Inflammatory macrophage treated with lipopolysaccharide for 1 hour (primary cell): ENCODE measurements at regions not wholly inside any gene's neighbourhood (a gene's known extent, or its start where the extent isn't known, plus 50 kb on each side); places are given as distances from the start of the nearest gene placed in this dataset.
"Not testable (repeated sequence)": the region's sequence is repeated elsewhere in the genome, so short reads cannot be mapped to it uniquely, and the experiment has no call there.

ENCODE experiments used
- DNase-seq, 2 donors: peaks; one replicate each; pipeline ENCODE4 v3.0.0-alpha.2; 2020 to 2022

DNA sequence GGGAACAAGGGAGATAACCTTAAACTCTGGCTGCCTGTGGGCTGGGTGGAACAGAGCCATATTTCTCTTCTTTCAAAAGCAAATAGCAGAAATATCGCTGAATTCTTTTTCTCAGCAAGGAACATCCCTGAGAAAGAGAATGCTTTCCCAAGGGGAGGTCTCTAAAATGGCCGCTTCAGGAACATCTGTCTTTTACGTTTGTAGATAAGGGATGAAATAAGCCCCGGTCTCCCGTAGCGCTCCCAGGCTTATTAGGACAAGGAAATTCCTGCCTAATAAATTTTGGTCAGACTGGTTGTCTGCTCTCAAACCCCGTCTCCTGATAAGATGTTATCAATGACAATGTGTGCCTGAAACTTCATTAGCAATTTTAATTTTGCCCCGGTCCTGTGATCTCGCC is 340.6 kb upstream of the IGFBP3 start:
- DNase-seq: not testable (repeated sequence)

DNA sequence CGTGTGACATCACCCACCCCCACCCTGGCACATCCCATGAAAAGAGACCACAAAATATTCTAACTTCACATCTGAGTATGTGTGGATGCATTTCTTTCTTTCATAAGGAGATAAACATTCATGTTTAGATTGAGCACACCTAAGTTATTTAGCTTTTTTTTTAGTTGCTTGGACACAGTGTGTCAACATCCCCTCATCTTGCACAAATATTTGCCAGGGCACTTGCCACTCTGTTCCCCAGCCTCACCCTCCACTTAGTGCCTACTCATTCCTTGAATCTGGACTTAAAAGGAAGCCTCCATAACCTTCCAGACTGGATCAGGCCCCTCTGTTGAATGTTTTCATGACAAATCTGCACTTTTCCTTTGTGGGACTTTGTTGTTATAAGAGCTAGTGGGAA is 338.9 kb upstream of the IGFBP3 start:
- no peak for DNase-seq

DNA sequence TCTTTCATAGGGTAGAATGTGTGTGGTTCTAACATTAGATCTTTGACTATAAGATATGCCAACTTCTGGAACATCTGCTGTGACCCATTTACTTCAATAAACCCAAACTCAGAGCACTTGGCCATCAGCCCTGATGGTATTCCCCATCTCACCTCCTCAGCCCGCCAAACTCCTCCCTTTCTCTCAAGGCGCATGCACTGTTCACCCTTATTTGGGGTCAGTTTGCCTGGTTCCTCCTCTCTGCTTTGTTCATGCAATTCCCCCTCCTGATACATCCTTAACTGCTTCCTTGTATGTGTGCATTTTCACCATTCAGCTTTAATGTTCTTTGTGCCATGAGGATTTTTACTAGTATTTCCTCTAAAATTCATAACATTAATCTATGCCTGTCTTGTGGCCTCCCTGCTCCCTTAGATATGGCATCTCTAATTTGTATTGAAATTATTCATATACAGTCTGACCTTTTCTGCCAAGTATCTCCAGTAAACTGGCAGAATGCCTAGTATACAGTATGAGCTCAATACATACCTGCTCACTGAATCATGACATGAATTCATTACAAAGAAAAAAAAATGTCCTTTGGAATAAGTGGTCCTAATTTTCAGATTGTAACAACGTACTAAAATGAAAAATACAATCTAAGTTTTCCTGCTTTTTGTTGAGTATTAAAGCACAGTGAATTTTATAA is 336.8 kb upstream of the IGFBP3 start:
- no peak for DNase-seq

DNA sequence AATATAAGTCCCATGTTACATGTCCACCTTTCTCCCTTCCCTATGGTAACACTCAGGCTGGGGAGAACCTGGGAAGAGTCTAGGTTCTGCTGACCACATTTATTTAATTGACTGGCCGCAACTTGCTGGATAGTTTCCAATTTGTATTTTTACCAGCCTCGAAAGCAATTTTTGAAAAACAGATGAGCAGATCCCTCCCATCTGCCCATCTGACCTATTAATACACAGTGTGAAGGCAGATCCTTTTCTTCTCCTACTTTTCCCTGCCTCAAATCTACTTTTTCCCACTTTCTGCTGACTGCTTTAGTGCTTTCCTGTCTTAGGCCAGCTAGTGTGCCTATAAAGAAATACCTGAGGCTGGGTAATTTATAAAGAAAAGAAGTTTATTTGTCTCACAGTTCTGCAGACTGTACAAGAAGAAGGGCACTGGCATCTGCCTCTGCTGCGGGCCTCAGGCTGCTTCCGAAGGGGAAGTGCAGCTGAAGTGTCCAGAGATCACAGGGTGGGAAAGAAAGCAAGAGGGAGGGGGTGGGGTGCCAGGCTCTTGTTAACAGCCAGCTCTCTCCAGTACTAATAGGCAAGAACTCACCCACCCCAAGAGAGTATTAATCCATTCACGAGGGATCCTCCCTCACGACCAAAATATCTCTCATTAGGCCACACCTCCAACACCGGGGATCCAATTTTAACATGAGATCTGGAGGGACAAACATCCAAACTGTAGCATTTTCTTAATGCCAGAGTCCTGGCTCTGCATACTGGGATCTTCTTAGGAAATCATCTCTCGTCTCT is 336.0 kb upstream of the IGFBP3 start:
- no peak for DNase-seq

DNA sequence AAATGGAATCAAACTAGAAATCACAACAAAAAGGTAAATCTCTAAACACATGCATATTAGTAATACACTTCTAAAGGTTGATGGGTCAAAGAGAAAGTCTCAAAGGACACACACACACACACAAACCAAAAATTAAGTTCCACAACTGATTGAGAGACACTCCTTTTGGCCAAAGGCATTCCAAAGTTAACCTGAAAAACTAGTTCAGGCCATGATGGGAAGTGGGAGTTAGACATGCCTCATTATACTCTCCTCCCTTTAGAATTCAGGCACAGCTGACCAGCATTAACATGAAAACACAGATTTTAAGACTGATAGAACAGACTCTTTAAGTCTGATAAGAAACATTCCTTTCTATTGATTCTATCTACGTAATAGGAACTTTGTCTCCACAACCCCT is 332.4 kb upstream of the IGFBP3 start:
- no peak for DNase-seq

DNA sequence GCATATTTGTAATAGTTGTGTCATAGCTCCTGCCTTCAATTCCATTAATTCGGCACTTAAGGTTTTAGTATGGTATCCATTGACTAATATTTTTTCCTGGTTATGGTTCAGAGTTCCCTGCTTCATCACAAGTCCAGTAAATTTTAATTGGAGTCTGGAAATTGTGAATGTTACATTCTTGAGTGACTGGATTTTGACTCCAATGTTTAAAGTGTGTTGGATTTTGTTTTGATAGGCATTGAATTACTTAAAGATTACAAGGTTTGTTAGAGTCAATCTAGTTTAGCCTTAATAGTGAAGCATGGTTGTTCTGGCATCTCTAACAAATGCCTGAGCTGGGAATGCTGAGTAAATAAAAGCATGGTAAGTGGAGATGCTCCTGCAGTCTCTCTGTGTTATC is 326.6 kb upstream of the IGFBP3 start:
- no peak for DNase-seq

DNA sequence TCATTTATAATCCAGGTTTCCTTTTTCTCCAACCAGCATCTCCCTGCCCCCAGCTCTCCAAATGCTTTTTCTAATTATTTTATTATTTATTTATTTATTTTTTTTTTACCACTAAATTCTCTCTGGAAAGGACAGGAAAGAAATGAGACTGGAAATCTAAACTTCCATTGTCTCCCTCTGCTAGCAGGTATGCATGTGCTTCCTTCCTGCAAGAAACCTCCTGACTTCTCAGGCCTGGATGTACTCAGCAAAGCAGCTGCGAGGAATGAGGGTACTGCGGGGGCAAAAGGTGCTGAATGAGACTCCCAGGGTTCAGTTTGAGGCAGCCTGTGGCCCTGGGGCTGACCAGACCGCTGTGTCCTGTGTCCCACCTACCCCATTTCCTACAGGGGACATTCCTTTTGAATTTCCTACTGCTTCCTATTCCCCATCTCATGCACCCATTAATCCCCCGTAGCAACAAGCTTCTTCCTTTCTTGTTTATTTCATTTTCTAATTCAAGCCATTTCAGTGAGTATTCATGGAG is 324.6 kb upstream of the IGFBP3 start:
- DNase-seq: no peak

DNA sequence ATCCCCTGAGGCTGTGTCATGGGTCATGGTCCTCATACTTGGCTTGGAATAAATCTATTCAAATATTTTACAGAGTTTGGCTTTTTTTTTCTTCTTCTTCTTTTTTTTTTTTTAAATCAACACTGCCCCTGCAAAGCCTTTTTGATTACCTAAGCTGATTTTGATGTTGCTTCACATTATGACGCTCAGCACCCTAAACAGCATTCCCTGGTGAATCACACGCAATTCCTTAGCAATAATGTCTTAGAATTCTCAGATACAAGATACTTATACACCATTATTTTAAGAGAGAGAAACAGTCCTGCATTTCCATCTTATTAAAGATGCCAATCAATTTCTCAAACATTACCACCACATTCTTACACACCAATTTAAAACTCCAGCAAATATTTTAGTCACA is 323.7 kb upstream of the IGFBP3 start:
- no peak for DNase-seq

DNA sequence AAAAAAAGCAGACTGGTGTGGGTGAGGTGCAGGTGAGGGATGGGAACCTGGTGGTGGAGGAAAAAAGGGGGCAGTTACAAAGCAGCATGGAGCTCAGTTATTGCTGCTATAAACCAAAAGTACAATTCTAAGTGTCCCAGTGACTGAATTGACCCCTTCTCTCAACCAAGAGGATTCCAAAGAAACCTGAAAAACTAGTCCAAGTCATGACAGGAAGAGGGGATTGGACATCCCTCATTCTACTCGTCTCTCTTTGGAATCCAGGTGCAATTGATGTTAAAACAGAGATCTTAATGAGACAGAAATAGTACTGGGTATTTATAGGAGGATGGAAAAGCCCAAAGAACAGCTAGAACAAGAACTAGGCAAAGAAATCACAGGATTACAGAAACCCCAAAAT is 322.3 kb upstream of the IGFBP3 start:
- no peak for DNase-seq

DNA sequence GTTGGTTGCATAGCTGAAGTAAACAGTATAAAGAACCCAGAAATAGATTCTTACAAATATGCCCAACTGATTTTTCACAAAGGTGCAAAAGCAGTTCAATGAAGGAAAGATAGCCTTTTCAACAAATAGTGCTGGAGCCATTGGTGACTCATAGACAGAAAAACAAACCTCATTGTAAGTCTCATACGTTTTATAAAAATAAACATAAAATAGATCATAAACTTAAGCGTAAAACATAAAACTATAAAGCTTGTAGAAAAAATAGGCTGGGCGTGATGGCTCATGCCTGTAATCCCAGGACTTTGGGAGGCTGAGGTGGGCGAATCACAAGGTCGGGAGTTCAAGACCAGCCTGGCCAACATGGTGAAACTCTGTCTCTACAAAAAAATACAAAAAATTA is 318.8 kb upstream of the IGFBP3 start:
- DNase-seq: no peak

DNA sequence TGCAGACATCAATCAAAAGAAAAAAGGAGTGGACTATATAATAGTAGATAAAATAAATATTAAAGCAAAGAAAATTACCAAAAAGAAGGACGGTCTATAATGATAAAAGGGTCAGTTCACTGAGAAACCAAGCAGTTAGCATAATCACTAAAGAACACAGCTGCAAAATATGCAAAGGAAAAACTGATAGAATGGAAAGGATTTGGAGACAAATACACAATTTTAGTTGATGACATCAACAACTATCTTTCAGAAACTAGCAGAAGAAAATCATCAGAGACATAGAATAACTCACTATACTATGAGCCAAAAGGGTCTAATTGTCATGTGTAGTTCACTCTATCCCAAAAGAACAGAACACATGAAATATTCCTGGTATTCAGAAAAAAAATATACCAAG is 316.4 kb upstream of the IGFBP3 start:
- no peak for DNase-seq

DNA sequence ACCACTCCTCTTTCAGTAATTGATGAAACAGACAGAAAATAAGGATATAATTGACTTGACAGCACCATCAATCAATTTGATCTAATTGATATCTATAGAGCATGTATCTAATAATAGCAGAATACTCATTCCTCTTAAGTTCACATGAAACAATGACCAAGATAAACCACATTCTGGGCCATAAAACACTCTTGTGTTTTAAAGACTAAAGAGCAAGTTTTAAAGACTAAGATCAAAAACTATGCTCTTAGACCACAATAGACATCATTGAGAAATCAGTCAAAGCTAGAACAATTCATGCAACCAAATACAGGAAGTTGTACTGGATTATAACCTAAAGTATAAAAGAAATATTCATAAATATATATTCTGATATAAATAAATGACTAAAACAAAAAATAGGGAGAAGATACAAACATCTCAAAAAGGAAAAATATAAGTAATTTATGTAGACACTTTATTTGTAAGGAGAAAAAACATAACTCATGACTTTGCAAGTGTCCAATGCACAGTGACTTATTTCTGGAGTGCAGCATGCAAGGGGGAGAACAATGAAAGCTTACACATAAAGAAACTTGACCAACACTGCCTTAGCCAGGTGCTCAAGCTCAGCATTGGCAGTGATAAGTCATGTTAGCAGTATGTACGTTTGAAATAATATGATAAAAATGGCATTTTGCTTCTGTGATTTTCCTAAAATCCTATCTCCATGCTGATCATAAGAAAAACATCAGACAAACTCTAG is 312.7 kb upstream of the IGFBP3 start:
- DNase-seq: no peak

DNA sequence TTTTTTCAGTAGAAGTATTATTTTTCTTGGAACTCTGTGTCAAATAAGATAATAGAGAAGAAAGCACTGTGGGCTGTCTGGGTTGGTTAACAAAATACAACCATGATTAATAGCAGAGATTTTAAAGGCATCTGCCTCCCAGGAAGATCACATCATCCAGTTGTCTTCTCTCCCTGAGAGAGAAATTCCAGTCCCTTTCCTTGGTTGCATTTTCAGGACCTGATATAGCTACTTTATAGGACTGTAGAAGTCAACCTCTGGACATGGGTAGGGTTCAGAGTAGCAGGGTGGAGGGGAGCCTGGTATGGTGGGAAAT is 309.9 kb upstream of the IGFBP3 start:
- no peak for DNase-seq

DNA sequence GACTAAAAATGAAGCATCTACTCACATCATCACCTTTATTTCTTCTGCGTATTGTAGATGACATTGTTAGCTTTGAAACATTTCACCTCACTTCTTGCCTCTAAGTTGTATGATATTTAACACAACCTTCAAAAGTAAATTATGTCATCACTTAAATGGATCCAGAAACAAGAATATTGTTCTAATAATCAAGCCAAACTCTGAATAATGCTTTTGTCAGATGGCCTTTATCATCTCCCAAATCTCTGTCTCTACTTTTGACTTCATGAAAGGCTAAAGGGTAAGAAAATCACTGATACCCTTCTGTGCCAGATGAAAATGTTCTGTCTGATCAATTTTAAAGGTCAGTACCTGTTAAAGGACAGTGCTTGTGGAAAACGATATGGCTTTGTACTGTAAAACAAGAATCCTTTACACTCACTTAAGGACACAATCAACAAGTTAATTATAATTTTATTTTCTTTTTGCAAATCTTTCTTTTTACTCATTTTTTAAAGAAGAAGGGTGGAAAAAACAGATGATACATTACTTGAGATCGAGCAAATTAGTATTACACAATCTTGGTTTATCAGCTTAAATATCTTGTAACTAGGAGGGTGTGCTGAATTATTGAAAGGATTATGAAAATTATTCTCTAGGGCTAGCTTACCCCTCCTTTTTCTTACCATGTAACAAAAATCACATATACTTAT is 309.4 kb upstream of the IGFBP3 start:
- DNase-seq: no peak

DNA sequence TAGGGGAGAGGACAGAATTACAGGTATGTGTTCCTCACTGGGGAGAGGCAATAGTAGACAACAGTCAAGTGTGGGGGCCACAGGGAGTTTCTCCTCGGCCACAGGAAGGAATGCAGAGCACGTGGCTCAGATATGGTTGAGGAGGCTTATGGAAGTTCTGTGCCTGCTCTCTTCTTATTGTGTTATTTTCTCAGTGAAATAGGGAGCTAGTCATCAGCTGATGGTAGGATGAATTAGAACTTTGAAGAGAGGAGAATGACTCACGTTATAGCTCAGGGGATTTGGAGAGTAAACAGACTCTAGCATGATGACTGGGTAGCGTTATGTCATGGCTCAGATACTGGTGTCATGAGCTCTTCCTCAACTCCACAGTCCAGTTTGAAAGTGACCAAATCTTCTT is 308.3 kb upstream of the IGFBP3 start:
- DNase-seq: no peak

DNA sequence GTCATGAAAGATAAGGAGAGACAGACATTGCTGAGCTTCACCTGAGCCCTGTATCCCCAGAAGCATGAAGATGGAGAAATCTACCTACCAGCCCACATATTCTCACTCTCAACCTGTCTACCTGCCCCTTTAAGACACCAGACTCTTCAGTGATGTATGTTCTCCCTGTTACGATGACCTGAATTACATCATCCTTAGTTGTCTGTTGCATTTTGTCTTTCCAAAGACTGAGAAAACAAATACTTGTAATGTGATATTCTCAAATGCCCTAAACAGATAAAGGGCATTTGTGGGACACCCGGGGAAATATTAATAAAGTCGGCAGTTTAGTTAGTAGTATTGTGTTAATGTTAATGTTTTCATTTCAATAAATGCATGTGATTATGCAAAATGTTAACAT is 305.8 kb upstream of the IGFBP3 start:
- no peak for DNase-seq

DNA sequence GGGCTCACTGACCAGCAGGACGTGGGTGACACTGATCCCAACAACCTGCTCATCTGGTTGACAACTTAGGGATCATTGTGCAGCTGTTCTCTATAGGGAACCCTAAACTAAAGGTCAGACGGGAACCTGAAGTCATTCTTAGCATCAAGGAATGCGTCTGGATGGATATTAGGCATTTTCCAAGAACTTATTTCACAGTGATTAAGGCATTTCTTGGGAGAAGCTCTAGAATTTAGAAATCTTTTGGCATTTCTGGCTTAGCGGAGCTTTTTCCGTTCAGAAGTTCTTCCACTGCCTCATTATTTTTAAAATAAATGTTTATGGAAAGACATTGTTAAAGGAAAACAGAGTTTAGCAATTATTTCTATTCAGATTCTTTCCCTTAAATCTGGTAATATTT is 303.3 kb upstream of the IGFBP3 start:
- DNase-seq: no peak

DNA sequence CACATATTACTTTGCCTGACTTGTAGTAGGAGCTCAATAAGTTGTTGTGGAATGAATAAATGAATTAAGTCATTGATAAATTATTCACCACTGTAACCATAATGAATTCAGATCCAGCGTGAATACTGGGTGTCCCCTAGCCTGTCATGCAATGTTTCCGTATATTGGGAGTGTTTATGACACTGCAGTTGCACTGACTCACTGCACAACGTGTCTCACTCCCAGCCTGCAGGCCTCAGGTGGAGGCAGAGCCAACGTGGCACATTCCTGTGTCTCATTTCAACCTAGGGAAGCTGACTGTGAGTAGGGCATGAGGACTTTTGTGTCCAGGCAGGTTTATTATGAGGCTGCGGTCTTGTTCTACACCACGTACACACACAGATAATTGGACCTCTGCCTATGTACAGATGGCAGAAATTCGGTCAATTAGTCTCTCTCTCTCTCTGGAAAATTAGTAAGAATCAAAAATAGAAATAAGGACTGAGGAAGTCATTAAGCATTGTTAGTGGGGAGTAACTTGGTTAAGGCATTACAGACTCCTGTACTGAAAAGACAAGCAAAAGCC is 299.1 kb upstream of the IGFBP3 start:
- DNase-seq: no peak

DNA sequence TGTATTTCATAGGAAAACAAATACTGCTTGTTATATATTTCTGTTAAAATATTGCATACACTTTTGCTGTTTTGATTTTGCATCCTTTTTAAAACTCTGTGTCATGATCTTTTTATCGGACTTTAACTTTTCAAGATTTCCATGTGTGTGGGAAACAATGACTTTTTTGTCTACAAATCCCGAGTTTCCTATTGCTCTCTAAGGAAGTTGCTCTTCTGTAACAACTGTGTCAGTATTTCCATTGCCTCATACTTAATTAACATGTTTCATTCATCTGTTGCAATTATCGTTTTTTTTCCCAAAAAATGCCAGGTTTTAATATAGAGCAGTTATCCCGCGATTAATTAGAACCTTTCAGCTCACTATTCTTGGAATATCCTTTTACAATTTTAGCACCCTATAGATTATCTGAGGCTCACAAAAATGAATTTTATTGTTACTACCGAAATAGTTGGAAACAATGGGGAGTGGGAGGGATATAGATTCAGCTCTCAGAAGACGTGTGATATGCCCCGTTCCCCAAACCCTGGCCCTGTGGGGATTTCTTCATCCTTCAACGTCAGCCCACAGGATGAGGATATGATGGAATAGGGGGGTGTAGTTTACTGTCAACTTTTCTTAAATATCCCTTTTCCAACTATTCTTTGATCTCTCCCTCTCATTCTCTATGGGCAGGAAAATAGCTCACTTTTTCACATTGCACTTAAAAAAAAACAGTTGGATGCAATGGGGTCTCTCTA is 297.6 kb upstream of the IGFBP3 start:
- no peak for DNase-seq

DNA sequence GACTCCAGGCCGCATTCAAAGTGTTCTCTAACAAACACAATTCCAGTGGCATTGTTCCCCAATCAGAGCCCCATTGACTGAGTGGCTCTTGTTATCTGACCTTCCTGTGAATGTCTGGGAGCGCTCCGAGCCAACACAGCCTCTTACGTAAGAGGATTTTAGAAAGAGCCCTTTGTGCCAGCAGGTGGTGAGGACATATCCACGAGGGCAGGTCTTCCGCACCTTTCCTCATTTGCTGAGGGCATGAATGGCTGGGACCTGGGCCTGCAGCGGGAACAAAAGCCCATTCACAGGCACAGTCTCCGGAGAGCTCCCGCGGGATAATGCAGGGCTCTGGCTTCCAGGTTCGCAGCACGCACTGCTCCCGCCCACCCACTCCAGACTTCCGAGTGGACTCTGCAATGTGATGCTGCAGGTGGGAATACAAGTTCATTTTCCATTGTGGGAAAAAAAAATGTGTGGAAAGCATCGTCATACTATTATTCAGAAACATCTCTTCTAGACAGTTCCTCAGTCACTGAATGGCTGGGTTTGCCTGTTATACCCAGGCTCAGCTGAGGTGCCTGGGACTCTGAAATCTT is 295.0 kb upstream of the IGFBP3 start:
- no peak for DNase-seq

DNA sequence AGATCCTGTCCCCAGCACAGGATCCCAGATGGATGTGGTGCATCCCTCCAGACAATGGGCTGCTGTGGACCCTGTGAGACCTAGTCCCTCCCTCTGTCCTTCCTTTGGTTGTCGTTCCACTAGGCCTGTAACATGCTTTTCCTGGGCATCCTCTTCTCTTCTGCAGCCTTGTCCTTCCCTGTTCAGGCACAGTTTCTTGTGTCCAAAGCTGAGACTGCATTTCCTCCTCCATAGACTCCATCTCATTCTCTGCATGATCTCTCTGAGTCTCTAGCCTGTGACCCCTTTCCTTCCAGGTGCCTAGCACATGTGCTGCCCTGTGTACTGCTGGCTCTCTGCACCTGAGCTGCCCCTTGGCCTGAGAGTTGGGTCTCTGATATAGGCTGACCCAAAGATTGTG is 293.5 kb upstream of the IGFBP3 start:
- no peak for DNase-seq

DNA sequence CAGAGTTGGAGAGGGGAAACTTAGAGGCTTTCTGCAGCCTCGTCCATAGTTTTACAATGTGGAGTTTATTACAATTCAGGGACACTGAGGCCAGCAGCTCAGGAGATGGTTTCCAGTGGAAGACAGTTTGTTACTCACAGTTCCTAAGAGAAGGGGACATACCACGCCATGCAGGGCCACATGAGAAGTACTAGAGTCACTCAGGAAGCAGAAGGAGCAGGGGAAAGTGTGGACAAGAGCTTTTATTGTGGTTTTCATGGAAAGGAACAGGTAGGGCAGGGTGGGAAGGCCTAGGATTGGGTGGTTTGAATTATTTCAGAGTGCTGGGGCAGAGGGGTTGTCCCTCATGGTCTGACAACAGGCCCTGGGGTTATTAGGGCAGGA is 292.1 kb upstream of the IGFBP3 start:
- DNase-seq: no peak
